ENCODE measurements at regions not wholly inside any gene's neighbourhood (a gene's known extent, or its start where the extent isn't known, plus 50 kb on each side); places are given as distances from the start of the nearest gene placed in this dataset.

- H3K79me2 ChIP-seq (ENCODE audit: low read length), result no peaks in the 10 kb centered on the region
- H3K36me3 ChIP-seq (replicated peaks; ENCODE audit: insufficient read depth, low read length), result no peaks in the 10 kb centered on the region
- H3K4me2 ChIP-seq (ENCODE audit: low read depth, low read length), result peak overlapping the region; percentile 3; the same call in 1 of the 2 replicates
- TF ChIP-seq EZH2 (optimal IDR thresholded peaks at IDR 0.05; ENCODE audit: low read depth, low read length), result no peak
- no peak for TF ChIP-seq EZH2phosphoT487 (IDR thresholded peaks at IDR 0.05; ENCODE audit: low read length)
- no peak for TF ChIP-seq CTCF (IDR thresholded peaks at IDR 0.05; ENCODE audit: low read length)
- peak overlapping the region; percentile 33; the same call in 1 of the 2 replicates for H2AFZ ChIP-seq (ENCODE audit: low read length)
- H3K9me3 ChIP-seq (replicated peaks; ENCODE audit: insufficient read depth, low read length), result no peaks in the 10 kb centered on the region
- H3K9ac ChIP-seq (ENCODE audit: low read length), result no peak overlapping the region
- DNase-seq, result peak; percentile 50
- H3K4me1 ChIP-seq (ENCODE audit: low read length), result peaks cover 11% of the 10 kb centered on the region
- H3K9me2 ChIP-seq (replicated peaks; ENCODE audit: insufficient read depth, low read length), result no peaks in the 10 kb centered on the region
- H3K4me3 ChIP-seq (ENCODE audit: low read length), result no peak overlapping the region
- H3F3A ChIP-seq (ENCODE audit: insufficient read depth, low read length), result no peaks in the 10 kb centered on the region
- no peaks in the 10 kb centered on the region for H4K20me1 ChIP-seq (ENCODE audit: insufficient read depth, low read length)
- H3K27ac ChIP-seq (ENCODE audit: low read length), result no peak overlapping the region
- no peaks in the 10 kb centered on the region for H3K27me3 ChIP-seq (replicated peaks; ENCODE audit: insufficient read depth, low read length)
Observed at GRCh38 chr3:59469948-59470723, 420.3 kb upstream of the CFAP20DC start.

GRCh38 chr3:59467476-59467875 lies 417.7 kb upstream of the CFAP20DC start:
- no peaks in the 10 kb centered on the region for H4K20me1 ChIP-seq (ENCODE audit: insufficient read depth, low read length)
- no peak for TF ChIP-seq EZH2phosphoT487 (IDR thresholded peaks at IDR 0.05; ENCODE audit: low read length)
- TF ChIP-seq EZH2 (optimal IDR thresholded peaks at IDR 0.05; ENCODE audit: low read depth, low read length), result no peak
- no peak for TF ChIP-seq CTCF (IDR thresholded peaks at IDR 0.05; ENCODE audit: low read length)
- H3K4me2 ChIP-seq (ENCODE audit: low read depth, low read length), result no peak overlapping the region
- no peaks in the 10 kb centered on the region for H3K36me3 ChIP-seq (replicated peaks; ENCODE audit: insufficient read depth, low read length)
- no peaks in the 10 kb centered on the region for H3K9me2 ChIP-seq (replicated peaks; ENCODE audit: insufficient read depth, low read length)
- no peak overlapping the region for H3K9ac ChIP-seq (ENCODE audit: low read length)
- no peaks in the 10 kb centered on the region for H3F3A ChIP-seq (ENCODE audit: insufficient read depth, low read length)
- H2AFZ ChIP-seq (ENCODE audit: low read length), result no peak overlapping the region
- no peaks in the 10 kb centered on the region for H3K27me3 ChIP-seq (replicated peaks; ENCODE audit: insufficient read depth, low read length)
- H3K9me3 ChIP-seq (replicated peaks; ENCODE audit: insufficient read depth, low read length), result no peaks in the 10 kb centered on the region
- no peak overlapping the region for H3K4me3 ChIP-seq (ENCODE audit: low read length)
- H3K27ac ChIP-seq (ENCODE audit: low read length), result no peak overlapping the region
- no peaks in the 10 kb centered on the region for H3K79me2 ChIP-seq (ENCODE audit: low read length)
- H3K4me1 ChIP-seq (ENCODE audit: low read length), result peaks cover 11% of the 10 kb centered on the region
- DNase-seq, result no peak

- TF ChIP-seq EZH2phosphoT487 (IDR thresholded peaks at IDR 0.05; ENCODE audit: low read length) (no peak), EZH2 (optimal IDR thresholded peaks at IDR 0.05; ENCODE audit: low read depth, low read length) (no peak), CTCF (IDR thresholded peaks at IDR 0.05; ENCODE audit: low read length) (no peak)
- Histone ChIP-seq H2AFZ (ENCODE audit: low read length) (no peak overlapping the region), H3K4me3 (ENCODE audit: low read length) (no peak overlapping the region), H3K27me3 (replicated peaks; ENCODE audit: insufficient read depth, low read length) (no peaks in the 10 kb centered on the region), H3K36me3 (replicated peaks; ENCODE audit: insufficient read depth, low read length) (no peaks in the 10 kb centered on the region), H3K9ac (ENCODE audit: low read length) (no peak overlapping the region), H3F3A (ENCODE audit: insufficient read depth, low read length) (no peaks in the 10 kb centered on the region), H4K20me1 (ENCODE audit: insufficient read depth, low read length) (no peaks in the 10 kb centered on the region), H3K27ac (ENCODE audit: low read length) (no peak overlapping the region), H3K9me3 (replicated peaks; ENCODE audit: insufficient read depth, low read length) (no peaks in the 10 kb centered on the region), H3K79me2 (ENCODE audit: low read length) (no peaks in the 10 kb centered on the region), H3K4me1 (ENCODE audit: low read length) (no peaks in the 10 kb centered on the region), H3K4me2 (ENCODE audit: low read depth, low read length) (no peak overlapping the region), H3K9me2 (replicated peaks; ENCODE audit: insufficient read depth, low read length) (no peaks in the 10 kb centered on the region)
- DNase-seq, result no peak
Observed at GRCh38 chr3:59464187-59464586, 414.4 kb upstream of the CFAP20DC start.

Data from MM.1S (cell line).